ENCODE measurements at regions not wholly inside any gene's neighbourhood (a gene's known extent, or its start where the extent isn't known, plus 50 kb on each side); places are given as distances from the start of the nearest gene placed in this dataset.

DNA sequence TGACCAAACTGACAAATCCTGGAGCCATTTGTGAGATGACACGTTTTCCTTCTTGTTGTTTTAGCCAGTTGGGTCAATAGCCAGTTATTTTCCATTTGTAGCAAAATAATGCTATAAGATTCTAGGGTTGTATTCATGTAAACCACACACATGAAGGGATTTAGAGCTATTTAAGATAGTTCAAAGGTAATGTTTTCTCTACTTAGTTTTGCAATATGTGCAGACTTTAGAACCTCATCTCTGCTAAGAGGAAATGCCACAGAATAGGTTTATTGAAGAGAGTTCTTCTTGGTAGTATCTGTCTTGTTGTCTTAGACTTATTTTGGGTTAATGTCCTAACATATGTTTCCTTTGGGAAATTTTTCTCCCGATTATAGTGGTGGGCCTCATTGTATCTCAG lies 213.5 kb upstream of the RIMS1 start:
- Histone ChIP-seq H3K4ac (ENCODE audit: low read depth, low read length) (no peak overlapping the region), H2BK120ac (ENCODE audit: low read depth, low read length, poor library complexity, severe bottlenecking) (no peak overlapping the region), H3K56ac (ENCODE audit: insufficient read length, low read depth, low read length) (no peak overlapping the region), H3K4me2 (ENCODE audit: insufficient read depth, insufficient read length, low read length) (no peak overlapping the region), H4K5ac (ENCODE audit: insufficient read length, low read depth, low read length) (no peak overlapping the region), H3K27ac (ENCODE audit: insufficient read length, low read depth, low read length) (no peak overlapping the region), H3K18ac (ENCODE audit: insufficient read length, low read depth, low read length) (no peak overlapping the region), H2BK15ac (ENCODE audit: low read depth, low read length) (no peak overlapping the region), H4K91ac (ENCODE audit: insufficient read length, low read depth, low read length) (no peak overlapping the region), H4K20me1 (ENCODE audit: control insufficient read depth, insufficient read depth, insufficient read length) (no peaks in the 10 kb centered on the region), H3K9me3 (ENCODE audit: control insufficient read depth, low read depth, low read length) (no peaks in the 10 kb centered on the region), H3K79me1 (ENCODE audit: insufficient read depth, low read depth, low read length, poor library complexity, severe bottlenecking) (no peaks in the 10 kb centered on the region), H3T11ph (ENCODE audit: low read length) (no peak overlapping the region), H3K4me1 (ENCODE audit: insufficient read depth, low read length) (peaks cover 5% of the 10 kb centered on the region; the same call in 1 of the 2 replicates), H3K23me2 (ENCODE audit: insufficient read length, low read depth, low read length, poor library complexity, severe bottlenecking) (no peaks in the 10 kb centered on the region), H2BK20ac (ENCODE audit: low read depth, low read length, poor library complexity, severe bottlenecking) (no peak overlapping the region), H3K27me3 (ENCODE audit: insufficient read depth, low read length) (no peaks in the 10 kb centered on the region), H2AK5ac (ENCODE audit: insufficient read length, low read length) (no peak overlapping the region), H3K23ac (ENCODE audit: insufficient read length, low read depth, low read length) (no peak overlapping the region), H2BK5ac (ENCODE audit: insufficient read length, low read length) (no peak overlapping the region), H4K8ac (replicated peaks; ENCODE audit: insufficient read length, low read depth, low read length) (no peak overlapping the region), H3K79me2 (ENCODE audit: insufficient read depth, low read length) (no peaks in the 10 kb centered on the region), H3K14ac (ENCODE audit: insufficient read depth, low read length) (no peak overlapping the region), H3K9ac (ENCODE audit: extremely low read depth, insufficient read length, low read length) (no peak overlapping the region), H2BK12ac (ENCODE audit: insufficient read length, low read depth, low read length) (no peak overlapping the region), H2AFZ (ENCODE audit: low read length) (no peak overlapping the region)
- H3K4me3 Mint-ChIP-seq: no peak overlapping the region
- peaks cover 9 to 11% of the 10 kb centered on the region in 2 experiments for H3K4me1 Mint-ChIP-seq
- H3K9me3 Mint-ChIP-seq: no peaks in the 10 kb centered on the region
- H3K36me3 Mint-ChIP-seq (ENCODE audit: insufficient read depth in 1 of 3, low read depth in 3 of 3): no peaks in the 10 kb centered on the region
- no CpG with 5 or more reads among the region's 2 CpGs for WGBS (ENCODE audit: extremely low coverage, insufficient read length, low lambda C conversion rate)
- no peak overlapping the region for H3K27ac Mint-ChIP-seq
- no peaks in the 10 kb centered on the region for H3K27me3 Mint-ChIP-seq (ENCODE audit: low read depth)
- no peak for DNase-seq
- TF ChIP-seq, protein P1, sequence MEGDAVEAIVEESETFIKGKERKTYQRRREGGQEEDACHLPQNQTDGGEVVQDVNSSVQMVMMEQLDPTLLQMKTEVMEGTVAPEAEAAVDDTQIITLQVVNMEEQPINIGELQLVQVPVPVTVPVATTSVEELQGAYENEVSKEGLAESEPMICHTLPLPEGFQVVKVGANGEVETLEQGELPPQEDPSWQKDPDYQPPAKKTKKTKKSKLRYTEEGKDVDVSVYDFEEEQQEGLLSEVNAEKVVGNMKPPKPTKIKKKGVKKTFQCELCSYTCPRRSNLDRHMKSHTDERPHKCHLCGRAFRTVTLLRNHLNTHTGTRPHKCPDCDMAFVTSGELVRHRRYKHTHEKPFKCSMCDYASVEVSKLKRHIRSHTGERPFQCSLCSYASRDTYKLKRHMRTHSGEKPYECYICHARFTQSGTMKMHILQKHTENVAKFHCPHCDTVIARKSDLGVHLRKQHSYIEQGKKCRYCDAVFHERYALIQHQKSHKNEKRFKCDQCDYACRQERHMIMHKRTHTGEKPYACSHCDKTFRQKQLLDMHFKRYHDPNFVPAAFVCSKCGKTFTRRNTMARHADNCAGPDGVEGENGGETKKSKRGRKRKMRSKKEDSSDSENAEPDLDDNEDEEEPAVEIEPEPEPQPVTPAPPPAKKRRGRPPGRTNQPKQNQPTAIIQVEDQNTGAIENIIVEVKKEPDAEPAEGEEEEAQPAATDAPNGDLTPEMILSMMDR (conservative IDR thresholded peaks at IDR 0.05): no peak
